ENCODE measurements at regions not wholly inside any gene's neighbourhood (a gene's known extent, or its start where the extent isn't known, plus 50 kb on each side); places are given as distances from the start of the nearest gene placed in this dataset.

DNA sequence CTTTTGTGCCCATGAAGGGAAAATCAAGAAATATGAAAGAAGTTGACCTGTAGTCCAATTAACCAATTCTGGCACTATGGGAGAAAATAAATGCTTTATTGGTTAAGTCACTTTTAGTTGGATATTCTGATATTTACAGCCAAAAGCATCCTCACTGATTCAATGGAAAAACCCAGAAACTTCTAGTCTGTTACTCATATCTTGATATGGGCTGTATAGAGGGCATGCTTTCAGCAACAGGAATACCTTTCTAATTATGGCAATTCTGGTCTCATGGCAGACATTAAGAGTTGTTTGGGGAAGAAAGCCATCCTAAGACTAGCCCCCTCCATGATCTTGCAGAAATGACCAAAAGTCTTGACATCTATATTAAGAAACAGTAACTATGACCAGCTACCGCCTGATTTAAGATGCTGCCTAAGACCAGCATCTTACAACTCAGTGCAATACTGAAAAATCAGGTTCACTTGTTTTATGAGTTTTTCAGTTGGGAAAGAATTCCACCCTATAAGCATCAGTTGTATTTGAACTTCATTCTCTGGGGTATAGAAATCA, 91.5 kb upstream of the VAV3 start:
- Histone ChIP-seq H3K14ac (ENCODE audit: low read length) (no peak overlapping the region), H3K23ac (ENCODE audit: low read depth, low read length, poor library complexity) (no peak overlapping the region), H2BK5ac (ENCODE audit: low read length) (no peak overlapping the region), H3K18ac (ENCODE audit: low read length) (no peak overlapping the region), H2BK15ac (ENCODE audit: low read length) (no peak overlapping the region), H4K91ac (ENCODE audit: low read depth, low read length, poor library complexity) (no peak overlapping the region), H3K4me3 (ENCODE audit: low read length in 2 of 2) (no peak overlapping the region), H2AFZ (ENCODE audit: low read length) (no peak overlapping the region), H3K4me1 (ENCODE audit: control insufficient read depth in 2 of 2, insufficient read depth in 1 of 2, low read depth in 1 of 2, low read length in 2 of 2) (peaks cover 12 to 13% of the 10 kb centered on the region in 2 donors), H3K9ac (ENCODE audit: low read depth, low read length, poor library complexity) (no peak overlapping the region), H3K4me2 (ENCODE audit: insufficient read depth, low read length, poor library complexity, severe bottlenecking) (no peak overlapping the region), H3K36me3 (replicated peaks in 1 of 2; ENCODE audit: control insufficient read depth in 2 of 2, insufficient read depth in 2 of 2, low read length in 2 of 2) (no peaks in the 10 kb centered on the region), H3K27me3 (ENCODE audit: control insufficient read depth in 3 of 3, insufficient read depth in 3 of 3, low read depth in 1 of 3, low read length in 3 of 3) (no peaks in the 10 kb centered on the region), H2AK5ac (ENCODE audit: low read depth, low read length) (no peak overlapping the region), H2BK12ac (ENCODE audit: low read length) (no peak overlapping the region), H4K8ac (ENCODE audit: low read depth, low read length) (no peak overlapping the region), H3K9me3 (replicated peaks in 1 of 2; ENCODE audit: control insufficient read depth in 2 of 2, insufficient read depth in 1 of 2, low read depth in 1 of 2, low read length in 2 of 2) (peaks cover 0 to 5% of the 10 kb centered on the region in 2 donors), H3K27ac (replicated peaks; ENCODE audit: low read length) (no peak overlapping the region), H3K4ac (ENCODE audit: low read length) (no peak overlapping the region), H2BK120ac (ENCODE audit: low read depth, low read length) (no peak overlapping the region), H3K79me1 (ENCODE audit: low read depth, low read length) (no peaks in the 10 kb centered on the region)
- WGBS, 2 donors (ENCODE audit: extremely low coverage in 2 of 2, insufficient read length in 2 of 2, insufficient replicate concordance in 1 of 2) = no CpG with 5 or more reads among the region's 1 CpG
- no peak for DNase-seq (ENCODE audit: low spot score)

DNA sequence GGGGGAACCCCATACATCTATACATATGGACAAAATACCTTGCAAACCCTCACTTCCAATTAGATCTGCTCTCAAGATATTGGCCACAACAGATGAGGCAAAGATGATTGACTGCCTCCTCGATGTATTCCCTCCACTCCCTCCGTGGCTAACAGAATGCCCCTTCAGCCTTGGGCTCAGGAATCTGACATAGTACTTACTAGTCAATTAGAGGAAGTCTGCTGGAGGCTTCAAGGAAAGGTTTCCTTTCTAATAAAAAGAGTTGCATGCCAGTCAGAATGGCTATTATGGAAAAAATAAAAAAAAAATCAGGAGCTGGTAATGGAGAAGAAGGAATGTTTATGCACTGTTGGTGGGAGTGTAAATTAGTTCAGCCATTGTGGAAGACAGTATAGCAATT, 90.4 kb upstream of the VAV3 start:
- Histone ChIP-seq H3K14ac (ENCODE audit: low read length) (no peak overlapping the region), H4K8ac (ENCODE audit: low read depth, low read length) (no peak overlapping the region), H3K9me3 (replicated peaks in 1 of 2; ENCODE audit: control insufficient read depth in 2 of 2, insufficient read depth in 1 of 2, low read depth in 1 of 2, low read length in 2 of 2) (no peaks in the 10 kb centered on the region), H3K4ac (ENCODE audit: low read length) (no peak overlapping the region), H4K91ac (ENCODE audit: low read depth, low read length, poor library complexity) (no peak overlapping the region), H3K36me3 (replicated peaks in 1 of 2; ENCODE audit: control insufficient read depth in 2 of 2, insufficient read depth in 2 of 2, low read length in 2 of 2) (no peaks in the 10 kb centered on the region), H2AK5ac (ENCODE audit: low read depth, low read length) (no peak overlapping the region), H3K23ac (ENCODE audit: low read depth, low read length, poor library complexity) (no peak overlapping the region), H3K4me1 (ENCODE audit: control insufficient read depth in 2 of 2, insufficient read depth in 1 of 2, low read depth in 1 of 2, low read length in 2 of 2) (peaks cover 20 to 24% of the 10 kb centered on the region in 2 donors), H2BK15ac (ENCODE audit: low read length) (no peak overlapping the region), H2BK120ac (ENCODE audit: low read depth, low read length) (no peak overlapping the region), H3K4me3 (ENCODE audit: low read length in 2 of 2) (no peak overlapping the region), H2BK5ac (ENCODE audit: low read length) (no peak overlapping the region), H2BK12ac (ENCODE audit: low read length) (no peak overlapping the region), H3K18ac (ENCODE audit: low read length) (no peak overlapping the region), H3K27ac (replicated peaks; ENCODE audit: low read length) (no peak overlapping the region), H2AFZ (ENCODE audit: low read length) (no peak overlapping the region), H3K79me1 (ENCODE audit: low read depth, low read length) (no peaks in the 10 kb centered on the region), H3K9ac (ENCODE audit: low read depth, low read length, poor library complexity) (no peak overlapping the region), H3K4me2 (ENCODE audit: insufficient read depth, low read length, poor library complexity, severe bottlenecking) (no peak overlapping the region), H3K27me3 (ENCODE audit: control insufficient read depth in 3 of 3, insufficient read depth in 3 of 3, low read depth in 1 of 3, low read length in 3 of 3) (no peaks in the 10 kb centered on the region)
- WGBS, 2 donors (ENCODE audit: extremely low coverage in 2 of 2, insufficient read length in 2 of 2, insufficient replicate concordance in 1 of 2) = no CpG with 5 or more reads among the region's 2 CpGs
- no peak for DNase-seq (ENCODE audit: low spot score)

- Histone ChIP-seq H3K18ac (ENCODE audit: low read length) (no peak overlapping the region), H3K4me2 (ENCODE audit: insufficient read depth, low read length, poor library complexity, severe bottlenecking) (no peak overlapping the region), H3K9ac (ENCODE audit: low read depth, low read length, poor library complexity) (no peak overlapping the region), H4K91ac (ENCODE audit: low read depth, low read length, poor library complexity) (no peak overlapping the region), H3K79me1 (ENCODE audit: low read depth, low read length) (no peaks in the 10 kb centered on the region), H3K27me3 (ENCODE audit: control insufficient read depth in 3 of 3, insufficient read depth in 3 of 3, low read depth in 1 of 3, low read length in 3 of 3) (no peaks in the 10 kb centered on the region), H2BK15ac (ENCODE audit: low read length) (no peak overlapping the region), H4K8ac (ENCODE audit: low read depth, low read length) (no peak overlapping the region), H2BK120ac (ENCODE audit: low read depth, low read length) (no peak overlapping the region), H3K27ac (replicated peaks; ENCODE audit: low read length) (no peak overlapping the region), H2AFZ (ENCODE audit: low read length) (no peak overlapping the region), H2BK5ac (ENCODE audit: low read length) (no peak overlapping the region), H2BK12ac (ENCODE audit: low read length) (no peak overlapping the region), H3K36me3 (replicated peaks in 1 of 2; ENCODE audit: control insufficient read depth in 2 of 2, insufficient read depth in 2 of 2, low read length in 2 of 2) (no peaks in the 10 kb centered on the region), H3K4me1 (ENCODE audit: control insufficient read depth in 2 of 2, insufficient read depth in 1 of 2, low read depth in 1 of 2, low read length in 2 of 2) (peaks cover 24 to 30% of the 10 kb centered on the region in 2 donors), H3K9me3 (replicated peaks in 1 of 2; ENCODE audit: control insufficient read depth in 2 of 2, insufficient read depth in 1 of 2, low read depth in 1 of 2, low read length in 2 of 2) (no peaks in the 10 kb centered on the region), H3K23ac (ENCODE audit: low read depth, low read length, poor library complexity) (no peak overlapping the region), H3K4ac (ENCODE audit: low read length) (no peak overlapping the region), H3K14ac (ENCODE audit: low read length) (no peak overlapping the region), H3K4me3 (ENCODE audit: low read length in 2 of 2) (no peak overlapping the region), H2AK5ac (ENCODE audit: low read depth, low read length) (no peak overlapping the region)
- no CpG with 5 or more reads among the region's 2 CpGs for WGBS, 2 donors (ENCODE audit: extremely low coverage in 2 of 2, insufficient read length in 2 of 2, insufficient replicate concordance in 1 of 2)
- DNase-seq (ENCODE audit: low spot score) = no peak
Observed at GRCh38 chr1:108054396-108054795, 89.4 kb upstream of the VAV3 start.

GRCh38 chr1:108053270-108054013, 88.5 kb upstream of the VAV3 start:
- Histone ChIP-seq H3K9me3 (replicated peaks in 1 of 2; ENCODE audit: control insufficient read depth in 2 of 2, insufficient read depth in 1 of 2, low read depth in 1 of 2, low read length in 2 of 2) (peaks cover 0 to 2% of the 10 kb centered on the region in 2 donors), H3K14ac (ENCODE audit: low read length) (no peak overlapping the region), H3K36me3 (replicated peaks in 1 of 2; ENCODE audit: control insufficient read depth in 2 of 2, insufficient read depth in 2 of 2, low read length in 2 of 2) (no peaks in the 10 kb centered on the region), H3K27ac (replicated peaks; ENCODE audit: low read length) (no peak overlapping the region), H3K4me2 (ENCODE audit: insufficient read depth, low read length, poor library complexity, severe bottlenecking) (no peak overlapping the region), H2BK5ac (ENCODE audit: low read length) (no peak overlapping the region), H3K4me3 (ENCODE audit: low read length in 2 of 2) (no peak overlapping the region), H4K8ac (ENCODE audit: low read depth, low read length) (no peak overlapping the region), H3K27me3 (ENCODE audit: control insufficient read depth in 3 of 3, insufficient read depth in 3 of 3, low read depth in 1 of 3, low read length in 3 of 3) (no peaks in the 10 kb centered on the region), H3K4me1 (ENCODE audit: control insufficient read depth in 2 of 2, insufficient read depth in 1 of 2, low read depth in 1 of 2, low read length in 2 of 2) (peaks cover 24 to 26% of the 10 kb centered on the region in 2 donors), H3K23ac (ENCODE audit: low read depth, low read length, poor library complexity) (no peak overlapping the region), H2BK120ac (ENCODE audit: low read depth, low read length) (no peak overlapping the region), H3K79me1 (ENCODE audit: low read depth, low read length) (no peaks in the 10 kb centered on the region), H4K91ac (ENCODE audit: low read depth, low read length, poor library complexity) (no peak overlapping the region), H2AFZ (ENCODE audit: low read length) (no peak overlapping the region), H3K9ac (ENCODE audit: low read depth, low read length, poor library complexity) (no peak overlapping the region), H3K4ac (ENCODE audit: low read length) (no peak overlapping the region), H3K18ac (ENCODE audit: low read length) (no peak overlapping the region), H2BK15ac (ENCODE audit: low read length) (no peak overlapping the region), H2AK5ac (ENCODE audit: low read depth, low read length) (no peak overlapping the region), H2BK12ac (ENCODE audit: low read length) (no peak overlapping the region)
- DNase-seq (ENCODE audit: low spot score) = no peak
- no CpG with 5 or more reads among the region's 4 CpGs for WGBS, 2 donors (ENCODE audit: extremely low coverage in 2 of 2, insufficient read length in 2 of 2, insufficient replicate concordance in 1 of 2)
